ENCODE measurements at regions not wholly inside any gene's neighbourhood (a gene's known extent, or its start where the extent isn't known, plus 50 kb on each side); places are given as distances from the start of the nearest gene placed in this dataset.
"Not testable (repeated sequence)": the region's sequence is repeated elsewhere in the genome, so short reads cannot be mapped to it uniquely, and the experiment has no call there.

DNA sequence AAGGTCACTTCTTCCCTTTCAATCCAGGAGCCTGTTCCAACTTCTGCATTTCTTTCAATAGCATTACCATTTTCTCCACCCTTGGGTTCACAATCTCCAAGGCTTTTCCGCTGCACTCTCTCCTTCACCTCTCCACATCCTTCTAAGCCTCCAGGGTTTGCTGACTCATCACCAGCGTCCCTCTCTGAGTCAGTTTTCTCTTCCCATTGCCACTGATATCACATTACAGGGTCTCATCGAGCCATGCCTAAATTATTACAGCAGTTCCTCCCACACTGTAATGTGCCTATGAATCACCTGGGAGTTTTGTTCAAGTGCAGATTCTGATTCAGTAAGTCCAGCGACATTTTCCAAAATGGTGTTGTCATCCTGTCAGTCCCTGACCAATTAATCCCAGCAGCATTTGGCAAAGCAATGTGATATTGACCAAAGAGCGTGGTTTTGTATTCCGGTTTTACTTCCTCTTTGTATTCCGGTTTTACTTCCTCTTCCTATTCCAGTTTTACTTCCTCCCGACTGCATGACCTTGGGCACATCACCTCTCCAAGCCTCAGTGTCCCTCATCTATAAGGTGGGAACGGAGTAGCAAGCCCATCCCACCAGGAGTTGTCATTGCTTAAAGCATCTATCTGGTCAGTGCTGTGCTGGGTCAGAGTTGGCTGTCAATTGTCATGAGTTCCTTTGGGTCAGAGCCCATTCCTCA lies 208.3 kb upstream of the NBPF12 start:
- H3K27me3 ChIP-seq (ENCODE audit: control insufficient read depth, insufficient read depth, low read length, poor library complexity, severe bottlenecking); H3K36me3 ChIP-seq (ENCODE audit: control insufficient read depth, insufficient read depth, low read length); H3K27ac ChIP-seq (ENCODE audit: insufficient read depth, low read depth, low read length, poor library complexity, severe bottlenecking); H3K9me3 ChIP-seq (ENCODE audit: control insufficient read depth, low read length); H3K4me3 ChIP-seq (ENCODE audit: insufficient read depth, low read depth, low read length); H3K4me1 ChIP-seq (ENCODE audit: control insufficient read depth, insufficient read depth, low read length): not testable (repeated sequence)
- 91 to 96% methylated on average over 1 to 2 of the region's 9 CpGs for WGBS, 2 experiments

DNA sequence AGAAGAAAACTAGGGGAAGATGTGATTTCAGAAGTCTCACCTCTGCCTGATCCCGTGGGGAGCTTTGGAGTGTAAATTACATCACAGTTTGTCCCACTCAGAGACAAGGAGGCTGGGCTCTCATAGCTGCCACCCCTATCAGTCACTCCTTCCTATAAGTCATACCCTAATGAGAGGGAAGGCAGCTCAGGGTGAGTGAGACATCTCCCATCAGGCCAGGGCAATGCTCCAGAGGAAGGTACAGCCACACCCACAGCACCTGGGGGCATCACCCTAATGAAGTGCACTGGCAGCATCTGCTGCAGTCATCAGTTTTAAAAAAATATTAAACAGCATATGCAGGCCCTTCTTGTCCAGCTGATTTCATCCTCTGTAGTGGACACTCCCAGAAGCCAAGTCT lies 223.1 kb upstream of the NBPF12 start:
- H3K4me1 ChIP-seq (ENCODE audit: control insufficient read depth, insufficient read depth, low read length); H3K36me3 ChIP-seq (ENCODE audit: control insufficient read depth, insufficient read depth, low read length); H3K27ac ChIP-seq (ENCODE audit: insufficient read depth, low read depth, low read length, poor library complexity, severe bottlenecking); H3K27me3 ChIP-seq (ENCODE audit: control insufficient read depth, insufficient read depth, low read length, poor library complexity, severe bottlenecking); H3K9me3 ChIP-seq (ENCODE audit: control insufficient read depth, low read length); H3K4me3 ChIP-seq (ENCODE audit: insufficient read depth, low read depth, low read length): not testable (repeated sequence)
- WGBS, 2 experiments = no CpG with 5 or more reads among the region's 1 CpG

DNA sequence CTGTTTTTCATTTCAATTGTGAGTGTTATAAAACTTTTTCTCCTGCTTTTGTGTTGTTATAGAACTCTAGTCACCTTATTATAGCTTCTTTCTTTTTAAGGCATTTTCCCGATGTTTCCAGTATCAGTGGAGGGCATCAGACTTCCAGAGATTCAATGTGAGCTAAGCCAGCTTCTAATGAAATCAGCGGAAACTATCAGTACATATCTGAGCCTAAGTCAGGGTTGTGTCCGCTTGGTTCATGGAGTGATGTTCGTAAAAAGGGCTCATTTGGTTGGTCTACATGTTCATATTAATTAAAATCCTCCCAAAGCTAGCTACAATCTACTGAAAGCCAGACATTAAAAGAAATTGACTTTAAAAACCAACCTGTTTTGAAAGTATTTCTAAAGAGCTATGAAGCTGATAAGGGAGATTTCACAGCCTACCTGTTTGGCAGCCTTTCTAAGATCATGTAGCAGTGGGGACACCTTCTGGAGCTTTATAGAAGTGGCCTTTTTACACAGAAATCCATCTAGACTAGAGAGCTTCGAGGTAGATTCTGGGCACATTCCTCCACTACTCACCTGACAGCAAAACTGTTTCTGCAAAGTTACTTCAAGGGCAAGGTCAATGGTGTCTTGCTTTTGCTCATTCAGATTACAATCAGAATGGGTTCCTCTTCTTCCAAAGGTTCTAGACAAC lies 227.1 kb upstream of the NBPF12 start:
- H3K36me3 ChIP-seq (ENCODE audit: control insufficient read depth, insufficient read depth, low read length); H3K4me1 ChIP-seq (ENCODE audit: control insufficient read depth, insufficient read depth, low read length); H3K27me3 ChIP-seq (ENCODE audit: control insufficient read depth, insufficient read depth, low read length, poor library complexity, severe bottlenecking); H3K27ac ChIP-seq (ENCODE audit: insufficient read depth, low read depth, low read length, poor library complexity, severe bottlenecking); H3K4me3 ChIP-seq (ENCODE audit: insufficient read depth, low read depth, low read length); H3K9me3 ChIP-seq (ENCODE audit: control insufficient read depth, low read length): not testable (repeated sequence)
- WGBS, 2 experiments = 61 to 86% methylated on average over 2 to 4 of the region's 5 CpGs

GRCh38 chr1:146709302-146709701 lies 228.8 kb upstream of the NBPF12 start:
- H3K27me3 ChIP-seq (ENCODE audit: control insufficient read depth, insufficient read depth, low read length, poor library complexity, severe bottlenecking); H3K4me1 ChIP-seq (ENCODE audit: control insufficient read depth, insufficient read depth, low read length); H3K4me3 ChIP-seq (ENCODE audit: insufficient read depth, low read depth, low read length); H3K27ac ChIP-seq (ENCODE audit: insufficient read depth, low read depth, low read length, poor library complexity, severe bottlenecking); H3K9me3 ChIP-seq (ENCODE audit: control insufficient read depth, low read length); H3K36me3 ChIP-seq (ENCODE audit: control insufficient read depth, insufficient read depth, low read length): not testable (repeated sequence)
- WGBS, 2 experiments = no CpG with 5 or more reads among the region's 1 CpG

DNA sequence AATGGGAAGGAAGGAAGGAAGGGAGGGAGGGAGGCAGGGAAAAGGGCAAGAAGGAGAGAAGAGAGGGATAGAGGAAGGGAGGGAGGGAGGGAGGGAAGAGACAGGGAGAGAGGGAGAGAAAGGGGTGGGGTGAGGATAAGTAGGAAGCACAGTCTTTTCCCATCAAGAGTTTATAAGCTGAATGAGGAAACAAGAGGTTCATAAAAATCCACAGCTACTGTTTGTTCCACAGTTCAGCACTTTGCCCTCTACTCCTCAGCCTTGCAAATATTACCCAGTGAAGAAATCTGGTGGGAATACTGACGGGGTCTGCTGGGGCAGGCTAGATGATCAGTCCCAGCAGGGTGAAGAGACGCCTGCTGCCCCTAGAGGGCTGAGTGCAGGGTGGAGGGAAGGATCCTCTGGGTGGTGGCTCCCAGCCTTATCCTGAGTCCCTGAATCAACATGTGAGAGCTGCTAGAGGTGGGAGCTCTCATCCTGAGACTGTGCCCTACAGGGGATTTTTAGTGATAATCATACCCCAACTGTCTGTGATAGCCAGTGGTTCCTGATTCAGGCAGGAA lies 233.9 kb upstream of the NBPF12 start:
- H3K4me1 ChIP-seq (ENCODE audit: control insufficient read depth, insufficient read depth, low read length); H3K9me3 ChIP-seq (ENCODE audit: control insufficient read depth, low read length); H3K36me3 ChIP-seq (ENCODE audit: control insufficient read depth, insufficient read depth, low read length); H3K4me3 ChIP-seq (ENCODE audit: insufficient read depth, low read depth, low read length); H3K27ac ChIP-seq (ENCODE audit: insufficient read depth, low read depth, low read length, poor library complexity, severe bottlenecking); H3K27me3 ChIP-seq (ENCODE audit: control insufficient read depth, insufficient read depth, low read length, poor library complexity, severe bottlenecking): not testable (repeated sequence)
- 83% methylated on average over 1 of the region's 2 CpGs; no CpG with 5 or more reads in 1 of the 2 experiments for WGBS, 2 experiments

GRCh38 chr1:146701320-146701719 lies 236.8 kb upstream of the NBPF12 start:
- not testable (repeated sequence) for H3K4me1 ChIP-seq (ENCODE audit: control insufficient read depth, insufficient read depth, low read length); H3K4me3 ChIP-seq (ENCODE audit: insufficient read depth, low read depth, low read length); H3K27me3 ChIP-seq (ENCODE audit: control insufficient read depth, insufficient read depth, low read length, poor library complexity, severe bottlenecking); H3K9me3 ChIP-seq (ENCODE audit: control insufficient read depth, low read length); H3K36me3 ChIP-seq (ENCODE audit: control insufficient read depth, insufficient read depth, low read length); H3K27ac ChIP-seq (ENCODE audit: insufficient read depth, low read depth, low read length, poor library complexity, severe bottlenecking)
- no CpG with 5 or more reads among the region's 1 CpG for WGBS, 2 experiments

GRCh38 chr1:146695388-146695787 lies 242.7 kb upstream of the NBPF12 start:
- not testable (repeated sequence) for H3K36me3 ChIP-seq (ENCODE audit: control insufficient read depth, insufficient read depth, low read length); H3K9me3 ChIP-seq (ENCODE audit: control insufficient read depth, low read length); H3K27ac ChIP-seq (ENCODE audit: insufficient read depth, low read depth, low read length, poor library complexity, severe bottlenecking); H3K27me3 ChIP-seq (ENCODE audit: control insufficient read depth, insufficient read depth, low read length, poor library complexity, severe bottlenecking); H3K4me3 ChIP-seq (ENCODE audit: insufficient read depth, low read depth, low read length); H3K4me1 ChIP-seq (ENCODE audit: control insufficient read depth, insufficient read depth, low read length)
- WGBS, 2 experiments = 78% methylated on average over 1 of the region's 10 CpGs; no CpG with 5 or more reads in 1 of the 2 experiments

GRCh38 chr1:146691798-146692197 lies 246.3 kb upstream of the NBPF12 start:
- H3K9me3 ChIP-seq (ENCODE audit: control insufficient read depth, low read length); H3K36me3 ChIP-seq (ENCODE audit: control insufficient read depth, insufficient read depth, low read length); H3K27ac ChIP-seq (ENCODE audit: insufficient read depth, low read depth, low read length, poor library complexity, severe bottlenecking); H3K4me1 ChIP-seq (ENCODE audit: control insufficient read depth, insufficient read depth, low read length); H3K4me3 ChIP-seq (ENCODE audit: insufficient read depth, low read depth, low read length); H3K27me3 ChIP-seq (ENCODE audit: control insufficient read depth, insufficient read depth, low read length, poor library complexity, severe bottlenecking): not testable (repeated sequence)
- no CpG with 5 or more reads among the region's 3 CpGs for WGBS, 2 experiments

- H3K27ac ChIP-seq (ENCODE audit: insufficient read depth, low read depth, low read length, poor library complexity, severe bottlenecking); H3K27me3 ChIP-seq (ENCODE audit: control insufficient read depth, insufficient read depth, low read length, poor library complexity, severe bottlenecking); H3K4me3 ChIP-seq (ENCODE audit: insufficient read depth, low read depth, low read length); H3K36me3 ChIP-seq (ENCODE audit: control insufficient read depth, insufficient read depth, low read length); H3K9me3 ChIP-seq (ENCODE audit: control insufficient read depth, low read length); H3K4me1 ChIP-seq (ENCODE audit: control insufficient read depth, insufficient read depth, low read length): not testable (repeated sequence)
- WGBS, 2 experiments = 100% methylated on average over 1 of the region's 3 CpGs; no CpG with 5 or more reads in 1 of the 2 experiments
These were observed 249.2 kb upstream of the NBPF12 start for GRCh38 chr1:146688893-146689292.

DNA sequence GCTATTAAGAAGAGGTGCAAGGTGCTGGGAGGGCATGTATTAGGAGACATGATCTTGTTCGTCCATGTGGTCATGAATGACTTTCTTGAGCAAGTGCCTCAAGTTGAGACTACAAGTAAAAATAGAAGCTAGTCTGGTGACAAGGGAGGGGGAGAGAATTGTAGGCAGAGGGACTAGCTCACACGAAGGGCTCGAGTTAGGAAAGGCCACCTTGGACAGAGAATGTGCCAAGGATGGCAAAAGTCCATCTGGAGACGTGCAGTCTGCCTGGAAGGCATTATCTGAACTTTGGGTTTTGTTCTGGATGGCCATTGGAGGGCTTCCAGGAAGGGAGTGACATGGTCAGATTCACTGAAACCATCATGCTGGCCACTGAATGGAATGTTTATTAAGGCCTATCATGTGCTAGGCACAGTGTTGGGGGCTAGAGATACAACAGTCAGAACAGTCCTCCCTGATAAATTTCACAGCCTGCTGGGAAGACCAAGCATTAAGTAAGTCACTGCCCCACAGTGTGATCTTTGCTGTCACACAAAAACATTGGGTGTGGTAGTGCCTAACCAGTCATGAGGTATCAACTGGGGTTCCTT lies 251.3 kb upstream of the NBPF12 start:
- H3K4me3 ChIP-seq (ENCODE audit: insufficient read depth, low read depth, low read length); H3K27me3 ChIP-seq (ENCODE audit: control insufficient read depth, insufficient read depth, low read length, poor library complexity, severe bottlenecking): not testable (repeated sequence)
- WGBS, 2 experiments = 79 to 87% methylated on average over 3 to 4 of the region's 4 CpGs

More for the DNA sequence above, 251.3 kb upstream of the NBPF12 start:
- H3K27ac ChIP-seq (ENCODE audit: insufficient read depth, low read depth, low read length, poor library complexity, severe bottlenecking); H3K36me3 ChIP-seq (ENCODE audit: control insufficient read depth, insufficient read depth, low read length); H3K9me3 ChIP-seq (ENCODE audit: control insufficient read depth, low read length); H3K4me1 ChIP-seq (ENCODE audit: control insufficient read depth, insufficient read depth, low read length): not testable (repeated sequence)

All from ectodermal cell (in vitro differentiated cells).